ENCODE measurements at regions not wholly inside any gene's neighbourhood (a gene's known extent, or its start where the extent isn't known, plus 50 kb on each side); places are given as distances from the start of the nearest gene placed in this dataset.

GRCh38 chr12:75714462-75715322 is 203.3 kb upstream of the KRR1 start:
- intact Hi-C loops (cut with DNase I) = no loop called here
- Histone ChIP-seq H3K27ac (no peak overlapping the region), H3K4me3 (no peak overlapping the region), H3K27me3 (peaks cover 9 to 13% of the 10 kb centered on the region in 2 donors), H3K4me1 (peaks cover 0 to 7% of the 10 kb centered on the region in 2 donors), H3K36me3 (no peaks in the 10 kb centered on the region), H3K9me3 (no peaks in the 10 kb centered on the region)
- TF ChIP-seq CTCF (IDR thresholded peaks at IDR 0.05) = no peak
- ATAC-seq = no peak
- no peak for DNase-seq

GRCh38 chr12:75713434-75713833 is 202.0 kb upstream of the KRR1 start:
- intact Hi-C loops (cut with DNase I) = no loop called here
- H3K27ac ChIP-seq = no peak overlapping the region
- no peak for TF ChIP-seq CTCF (IDR thresholded peaks at IDR 0.05)
- H3K27me3 ChIP-seq = peaks cover 7 to 9% of the 10 kb centered on the region in 2 donors
- DNase-seq (no peak), ATAC-seq (no peak)
- H3K4me3 ChIP-seq = no peak overlapping the region
- peaks cover 0 to 7% of the 10 kb centered on the region in 2 donors for H3K4me1 ChIP-seq
- H3K36me3 ChIP-seq = no peaks in the 10 kb centered on the region
- no peaks in the 10 kb centered on the region for H3K9me3 ChIP-seq

- H3K27me3 ChIP-seq = peaks cover 7 to 9% of the 10 kb centered on the region in 2 donors
- peak; percentile 65 for ATAC-seq
- H3K36me3 ChIP-seq = no peaks in the 10 kb centered on the region
- no peaks in the 10 kb centered on the region for H3K9me3 ChIP-seq
- intact Hi-C loops (cut with DNase I) = no loop called here
- no peak overlapping the region for H3K27ac ChIP-seq
- peaks cover 0 to 7% of the 10 kb centered on the region in 2 donors for H3K4me1 ChIP-seq
- no peak overlapping the region for H3K4me3 ChIP-seq
- DNase-seq = no peak
- no peak for TF ChIP-seq CTCF (IDR thresholded peaks at IDR 0.05)
Measured at GRCh38 chr12:75712223-75712622, 200.8 kb upstream of the KRR1 start.

- no peak for DNase-seq
- Histone ChIP-seq H3K9me3 (no peaks in the 10 kb centered on the region), H3K36me3 (no peaks in the 10 kb centered on the region), H3K4me3 (no peak overlapping the region), H3K27ac (no peak overlapping the region), H3K4me1 (peaks cover 4 to 7% of the 10 kb centered on the region in 2 donors), H3K27me3 (peaks cover 7 to 9% of the 10 kb centered on the region in 2 donors)
- no peak for TF ChIP-seq CTCF (IDR thresholded peaks at IDR 0.05)
- no peak for ATAC-seq
- intact Hi-C loops (cut with DNase I) = no loop called here
Measured at GRCh38 chr12:75711271-75711670, 199.9 kb upstream of the KRR1 start.

GRCh38 chr12:75710361-75711069 is 199.1 kb upstream of the KRR1 start:
- no peak for DNase-seq
- H3K9me3 ChIP-seq = no peaks in the 10 kb centered on the region
- H3K27ac ChIP-seq = no peak overlapping the region
- ATAC-seq = no peak
- no peaks in the 10 kb centered on the region for H3K36me3 ChIP-seq
- no peak overlapping the region for H3K4me3 ChIP-seq
- intact Hi-C loops (cut with DNase I) = no loop called here
- peaks cover 5 to 7% of the 10 kb centered on the region in 2 donors for H3K4me1 ChIP-seq
- TF ChIP-seq CTCF (IDR thresholded peaks at IDR 0.05) = no peak
- H3K27me3 ChIP-seq = peaks cover under 1 to 2% of the 10 kb centered on the region in 2 donors

Measured in left lung (tissue), 4 donors.